GM19438 (cell line): ENCODE measurements at regions not wholly inside any gene's neighbourhood (a gene's known extent, or its start where the extent isn't known, plus 50 kb on each side); places are given as distances from the start of the nearest gene placed in this dataset.
"Not testable (repeated sequence)": the region's sequence is repeated elsewhere in the genome, so short reads cannot be mapped to it uniquely, and the experiment has no call there.

ENCODE experiments used
- ATAC-seq: cut with Tn5 transposase; IDR thresholded peaks from one replicate; pipeline ENCODE4 v1.9.1; 2021; ENCODE audit warnings: low read depth; ENCODE audit not compliant: unreplicated experiment

GRCh38 chr1:101185421-101185820, 51.4 kb upstream of the S1PR1 start:
- no peak for ATAC-seq

- no peak for ATAC-seq
These were observed 53.5 kb upstream of the S1PR1 start for GRCh38 chr1:101183388-101183699.

GRCh38 chr1:101182627-101183387, 54.0 kb upstream of the S1PR1 start:
- ATAC-seq: no peak

GRCh38 chr1:101181930-101182329, 54.9 kb upstream of the S1PR1 start:
- no peak for ATAC-seq

GRCh38 chr1:101178688-101179491, 57.9 kb upstream of the S1PR1 start:
- peak; percentile 86 for ATAC-seq

GRCh38 chr1:101178341-101178687, 58.5 kb upstream of the S1PR1 start:
- peak; percentile 30 for ATAC-seq

- no peak for ATAC-seq
These were observed 60.9 kb upstream of the S1PR1 start for GRCh38 chr1:101175886-101176285.

- ATAC-seq: no peak
These were observed 61.4 kb upstream of the S1PR1 start for GRCh38 chr1:101175466-101175865.

GRCh38 chr1:101174722-101175121, 62.1 kb upstream of the S1PR1 start:
- ATAC-seq: no peak

GRCh38 chr1:101174298-101174697, 62.5 kb upstream of the S1PR1 start:
- not testable (repeated sequence) for ATAC-seq

GRCh38 chr1:101170506-101171050, 66.2 kb upstream of the S1PR1 start:
- no peak for ATAC-seq

- no peak for ATAC-seq
These were observed 68.9 kb upstream of the S1PR1 start for GRCh38 chr1:101167891-101168290.

- no peak for ATAC-seq
These were observed 70.2 kb upstream of the S1PR1 start for GRCh38 chr1:101166583-101167120.

- ATAC-seq: no peak
These were observed 70.9 kb upstream of the S1PR1 start for GRCh38 chr1:101165954-101166353.

GRCh38 chr1:101165532-101165931, 71.3 kb upstream of the S1PR1 start:
- no peak for ATAC-seq

- no peak for ATAC-seq
These were observed 72.0 kb upstream of the S1PR1 start for GRCh38 chr1:101164776-101165175.

- ATAC-seq: no peak
These were observed 73.8 kb upstream of the S1PR1 start for GRCh38 chr1:101162736-101163735.

GRCh38 chr1:101162300-101162699, 74.5 kb upstream of the S1PR1 start:
- ATAC-seq: no peak

GRCh38 chr1:101161619-101162018, 75.2 kb upstream of the S1PR1 start:
- ATAC-seq: no peak

- no peak for ATAC-seq
These were observed 78.4 kb upstream of the S1PR1 start for GRCh38 chr1:101158424-101158823.
